ENCODE measurements at regions not wholly inside any gene's neighbourhood (a gene's known extent, or its start where the extent isn't known, plus 50 kb on each side); places are given as distances from the start of the nearest gene placed in this dataset.

GRCh38 chr7:85573346-85573745 is 386.5 kb upstream of the SEMA3D start:
- no peak for DNase-seq (ENCODE audit: low spot score)

GRCh38 chr7:85570898-85571297 is 384.0 kb upstream of the SEMA3D start:
- no peak for DNase-seq (ENCODE audit: low spot score)

- no peak for DNase-seq (ENCODE audit: low spot score)
These were observed 381.1 kb upstream of the SEMA3D start for GRCh38 chr7:85567983-85568382.

GRCh38 chr7:85566095-85566794 is 379.4 kb upstream of the SEMA3D start:
- DNase-seq (ENCODE audit: low spot score): no peak

GRCh38 chr7:85565276-85565675 is 378.4 kb upstream of the SEMA3D start:
- DNase-seq (ENCODE audit: low spot score): no peak

- no peak for DNase-seq (ENCODE audit: low spot score)
These were observed 378.0 kb upstream of the SEMA3D start for GRCh38 chr7:85564861-85565260.

- no peak for DNase-seq (ENCODE audit: low spot score)
These were observed 374.9 kb upstream of the SEMA3D start for GRCh38 chr7:85561706-85562105.

- DNase-seq (ENCODE audit: low spot score): peak; percentile 11
These were observed 367.7 kb upstream of the SEMA3D start for GRCh38 chr7:85554236-85555178.

GRCh38 chr7:85535974-85536729 is 349.3 kb upstream of the SEMA3D start:
- DNase-seq (ENCODE audit: low spot score): no peak

- no peak for DNase-seq (ENCODE audit: low spot score)
These were observed 343.0 kb upstream of the SEMA3D start for GRCh38 chr7:85529831-85530230.

- DNase-seq (ENCODE audit: low spot score): no peak
These were observed 342.3 kb upstream of the SEMA3D start for GRCh38 chr7:85529201-85529600.

- DNase-seq (ENCODE audit: low spot score): no peak
These were observed 341.7 kb upstream of the SEMA3D start for GRCh38 chr7:85528581-85528980.

- DNase-seq (ENCODE audit: low spot score): no peak
These were observed 338.8 kb upstream of the SEMA3D start for GRCh38 chr7:85525676-85526075.

GRCh38 chr7:85522070-85522469 is 335.2 kb upstream of the SEMA3D start:
- no peak for DNase-seq (ENCODE audit: low spot score)

GRCh38 chr7:85521108-85521694 is 334.3 kb upstream of the SEMA3D start:
- DNase-seq (ENCODE audit: low spot score): no peak

GRCh38 chr7:85520175-85520574 is 333.3 kb upstream of the SEMA3D start:
- no peak for DNase-seq (ENCODE audit: low spot score)

- DNase-seq (ENCODE audit: low spot score): no peak
These were observed 329.8 kb upstream of the SEMA3D start for GRCh38 chr7:85516675-85517074.

GRCh38 chr7:85512790-85513189 is 325.9 kb upstream of the SEMA3D start:
- no peak for DNase-seq (ENCODE audit: low spot score)

GRCh38 chr7:85510287-85510686 is 323.4 kb upstream of the SEMA3D start:
- DNase-seq (ENCODE audit: low spot score): no peak

- DNase-seq (ENCODE audit: low spot score): no peak
These were observed 322.6 kb upstream of the SEMA3D start for GRCh38 chr7:85509476-85509875.

- no peak for DNase-seq (ENCODE audit: low spot score)
These were observed 322.0 kb upstream of the SEMA3D start for GRCh38 chr7:85508642-85509410.
